NCI-H2081 (cell line): ENCODE measurements at regions not wholly inside any gene's neighbourhood (a gene's known extent, or its start where the extent isn't known, plus 50 kb on each side); places are given as distances from the start of the nearest gene placed in this dataset.

ENCODE experiments used
- DNase-seq, 2 experiments: peaks; one replicate each; lab custom pipeline; 2025; lab: John Stamatoyannopoulos, UW

GRCh38 chr15:39426552-39427532 is 154.0 kb upstream of the THBS1 start:
- DNase-seq: no peak

- DNase-seq: no peak
Measured at GRCh38 chr15:39427705-39428104, 153.2 kb upstream of the THBS1 start.

DNA sequence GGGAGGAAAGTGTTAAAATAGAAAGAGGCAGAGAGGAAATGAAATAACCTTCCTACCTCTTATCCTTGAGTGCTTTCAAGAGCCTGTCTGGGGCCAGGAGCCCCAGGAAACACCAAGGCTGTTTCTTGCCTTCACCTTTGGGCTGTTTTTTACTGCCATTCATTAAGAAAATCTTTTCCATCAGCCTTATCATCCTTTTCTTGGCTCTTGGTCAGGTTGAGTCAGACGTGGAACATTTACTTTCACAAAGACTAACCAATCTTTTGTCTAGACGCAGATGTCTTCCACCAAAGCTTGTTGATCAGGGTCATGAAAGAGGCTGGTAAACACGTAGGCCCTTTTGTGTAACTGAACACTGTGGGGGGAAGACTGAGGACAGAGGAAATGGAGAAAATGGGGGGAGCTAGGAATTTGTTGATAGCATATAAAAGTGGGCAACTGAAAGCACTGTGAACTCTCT is 151.0 kb upstream of the THBS1 start:
- no peak for DNase-seq

DNA sequence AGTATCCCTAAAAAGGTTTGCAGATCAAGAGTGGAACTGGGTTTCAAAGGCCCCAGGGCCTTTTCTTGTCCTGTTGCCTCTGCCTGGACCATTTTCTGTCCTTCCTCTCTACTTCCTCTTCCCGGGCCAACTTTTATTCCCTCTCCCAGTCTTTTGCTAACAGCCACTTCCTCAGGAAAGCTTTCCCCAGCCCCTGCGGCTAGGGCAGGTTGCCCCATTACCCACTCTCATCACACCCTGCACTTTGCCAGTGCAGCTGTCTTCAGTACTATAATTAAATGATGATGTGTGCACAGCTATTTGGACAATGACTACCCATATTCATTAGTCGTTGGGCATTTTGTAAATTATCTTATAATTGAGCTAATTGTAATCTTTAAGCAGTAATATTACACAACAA is 150.5 kb upstream of the THBS1 start:
- peak in 1 of 2 experiments; percentile 14 for DNase-seq

- no peak for DNase-seq
Measured at GRCh38 chr15:39431376-39431775, 149.5 kb upstream of the THBS1 start.

- no peak for DNase-seq
Measured at GRCh38 chr15:39432026-39432425, 148.9 kb upstream of the THBS1 start.

- DNase-seq: no peak
Measured at GRCh38 chr15:39432912-39433348, 147.9 kb upstream of the THBS1 start.

DNA sequence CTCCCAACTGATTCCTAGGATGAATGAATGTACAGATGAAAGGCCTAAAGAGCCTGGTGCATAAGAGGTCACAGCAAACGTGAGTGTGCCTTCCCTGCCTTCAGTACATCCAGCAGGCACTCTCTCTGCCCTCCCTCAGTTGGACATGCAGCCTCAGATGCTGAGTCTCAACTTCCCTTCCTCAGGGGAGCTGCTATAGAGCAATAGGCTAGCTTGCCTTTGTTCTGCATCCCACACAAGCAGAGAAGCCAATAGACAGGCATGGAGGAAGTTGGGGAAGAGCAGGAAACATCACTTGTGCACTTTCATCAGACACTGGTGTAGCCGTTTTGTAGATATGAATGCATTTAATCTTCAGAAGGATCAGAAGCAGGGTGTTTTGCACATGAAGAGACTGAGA is 147.5 kb upstream of the THBS1 start:
- DNase-seq: no peak

- no peak for DNase-seq
Measured at GRCh38 chr15:39434163-39434562, 146.7 kb upstream of the THBS1 start.

DNA sequence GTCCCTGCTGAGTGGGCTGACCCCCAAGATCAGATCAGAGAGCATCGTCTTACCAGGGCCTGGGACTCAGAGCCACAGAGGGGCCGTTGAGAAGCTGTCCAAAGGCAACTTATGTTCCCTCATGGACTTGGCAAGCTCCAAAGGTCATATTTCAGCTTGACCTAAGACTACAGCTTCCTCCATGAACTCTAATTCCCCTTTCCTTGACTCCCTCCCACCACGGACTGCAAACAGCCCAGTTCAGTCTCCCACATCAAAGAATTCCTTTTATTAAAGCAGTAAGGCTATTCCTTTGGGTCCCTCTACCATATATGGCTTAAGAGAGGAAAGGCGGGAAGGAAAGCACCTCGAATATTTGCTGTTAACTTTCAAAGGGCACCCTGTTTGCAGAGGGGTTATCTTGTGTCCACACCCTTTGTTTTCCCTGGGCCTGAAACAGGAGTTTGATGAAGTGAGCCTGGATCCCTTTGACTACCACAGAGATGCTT is 146.1 kb upstream of the THBS1 start:
- no peak for DNase-seq

- no peak for DNase-seq
Measured at GRCh38 chr15:39435244-39435643, 145.6 kb upstream of the THBS1 start.

GRCh38 chr15:39438260-39438659 is 142.6 kb upstream of the THBS1 start:
- no peak for DNase-seq

DNA sequence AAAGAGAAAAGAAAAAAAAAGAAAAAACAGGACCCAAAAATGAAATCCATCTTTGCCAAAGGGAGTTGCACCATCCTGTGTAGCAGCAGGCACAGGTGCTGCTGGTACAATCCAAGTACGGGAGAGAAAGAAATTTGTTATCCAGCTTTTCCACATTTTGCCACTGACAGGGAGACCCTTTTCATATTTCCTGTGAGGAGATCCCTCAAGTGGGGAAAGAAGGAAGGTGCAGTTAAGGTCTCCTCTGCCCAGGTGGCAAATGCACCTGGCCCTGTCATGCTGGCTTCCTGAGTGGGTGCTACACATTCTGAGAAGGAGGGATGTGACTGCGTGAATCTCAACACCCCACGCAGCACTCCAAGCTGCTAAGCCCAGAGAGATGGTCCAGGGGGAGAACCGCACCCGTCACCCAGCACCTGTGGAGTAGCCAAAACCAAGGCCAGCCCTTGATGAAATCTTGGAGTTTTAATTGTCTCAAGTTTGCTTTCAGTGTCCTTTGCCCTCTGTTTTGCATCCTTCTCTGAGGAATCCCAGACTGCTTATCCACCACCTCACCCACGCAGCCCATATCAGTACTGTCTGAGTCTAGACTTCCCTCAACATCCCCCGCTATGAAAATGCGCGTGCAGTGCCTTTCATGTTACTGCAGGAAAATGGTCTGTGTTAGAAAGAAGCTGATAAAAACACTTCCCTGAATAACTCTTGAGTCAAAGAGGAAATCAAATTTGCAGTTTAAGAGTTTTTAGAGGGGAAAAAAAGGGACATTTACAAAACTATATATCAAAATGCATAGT is 141.9 kb upstream of the THBS1 start:
- DNase-seq: no peak

GRCh38 chr15:39442898-39443297 is 138.0 kb upstream of the THBS1 start:
- no peak for DNase-seq

- DNase-seq: no peak
Measured at GRCh38 chr15:39443659-39444219, 137.1 kb upstream of the THBS1 start.

GRCh38 chr15:39444735-39445470 is 136.0 kb upstream of the THBS1 start:
- no peak for DNase-seq

- no peak for DNase-seq
Measured at GRCh38 chr15:39445931-39446330, 134.9 kb upstream of the THBS1 start.

DNA sequence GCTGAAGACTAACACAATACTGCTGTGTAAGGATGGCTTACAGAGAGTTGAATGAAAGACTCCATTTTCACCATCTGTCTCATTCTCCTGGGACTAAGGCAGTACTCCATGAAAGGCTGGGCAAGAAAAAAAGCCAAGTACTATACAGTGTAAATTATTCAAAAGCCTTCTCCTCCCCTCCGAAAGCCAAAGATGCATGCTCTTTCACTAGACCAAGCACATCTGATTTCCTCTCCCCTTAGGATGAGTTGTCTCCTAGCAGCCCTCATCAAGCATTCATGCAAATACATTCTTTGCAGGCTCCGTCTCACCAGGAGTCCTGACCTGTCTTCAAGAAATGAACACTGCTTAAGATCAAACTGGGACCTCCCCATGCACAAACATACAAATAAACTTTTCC is 133.5 kb upstream of the THBS1 start:
- DNase-seq: no peak

DNA sequence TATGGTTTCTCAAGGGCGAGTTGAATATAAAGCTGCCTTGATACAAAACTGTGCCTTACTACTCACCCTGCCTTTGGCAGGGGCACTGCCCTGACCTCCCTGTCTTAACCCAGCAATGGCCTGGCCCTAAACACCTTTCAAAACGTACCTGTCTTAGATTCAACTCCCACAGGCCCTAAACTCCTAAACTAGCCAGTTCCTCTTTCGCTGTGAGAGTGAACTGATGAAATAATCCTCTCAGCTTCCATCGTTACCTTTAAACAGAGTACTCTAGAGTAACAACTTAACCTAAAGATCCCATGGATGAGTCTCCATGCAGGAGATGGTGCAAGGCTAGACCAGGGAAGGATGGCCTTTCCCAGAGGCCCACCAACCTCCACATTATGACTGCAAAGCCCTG is 133.0 kb upstream of the THBS1 start:
- DNase-seq: no peak

GRCh38 chr15:39448409-39448808 is 132.5 kb upstream of the THBS1 start:
- DNase-seq: no peak

DNA sequence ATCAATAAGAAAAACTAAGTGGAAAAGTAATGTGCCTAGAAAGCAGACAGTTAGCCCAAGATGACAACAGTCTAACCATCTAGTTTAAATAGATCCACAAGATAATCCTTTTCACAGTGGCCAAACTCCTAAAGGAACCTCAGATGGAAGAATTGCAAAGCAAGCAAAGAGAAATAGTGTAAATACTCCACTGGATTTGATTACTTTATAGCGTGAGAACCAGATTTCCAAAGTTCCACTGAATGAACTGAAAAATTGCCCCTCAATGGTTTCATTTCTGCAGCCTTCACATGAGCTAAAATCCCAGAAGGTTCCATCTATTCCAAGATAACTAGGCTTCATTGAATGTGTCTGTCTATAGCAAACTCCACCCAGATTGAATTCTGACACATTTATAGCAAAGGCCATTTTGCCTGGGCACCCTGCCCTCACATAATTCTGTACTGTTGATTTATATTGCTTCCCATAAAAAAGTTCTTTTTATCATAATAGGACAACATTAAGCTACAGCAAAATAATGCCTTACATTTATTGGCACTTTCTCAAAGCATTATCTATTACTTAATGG is 129.7 kb upstream of the THBS1 start:
- no peak for DNase-seq
